BLaER1 (cell line): ENCODE measurements at regions not wholly inside any gene's neighbourhood (a gene's known extent, or its start where the extent isn't known, plus 50 kb on each side); places are given as distances from the start of the nearest gene placed in this dataset.

Experiments used
- H3K27ac ChIP-seq: shearing (Covaris generic); formaldehyde crosslinking; 2 replicates; pipeline ENCODE4 v1.8.1; 2022
- H3K27me3 ChIP-seq: shearing (Covaris generic); formaldehyde crosslinking; 2 replicates; pipeline ENCODE4 v1.8.1; 2022
- H3K36me3 ChIP-seq: shearing (Covaris generic); formaldehyde crosslinking; 2 replicates; pipeline ENCODE4 v1.8.1; 2022
- H3K4me1 ChIP-seq: shearing (Covaris generic); formaldehyde crosslinking; 2 replicates; pipeline ENCODE4 v1.8.1; 2022
- H3K4me2 ChIP-seq: shearing (Covaris generic); formaldehyde crosslinking; 2 replicates; pipeline ENCODE4 v1.8.1; 2022
- H3K4me3 ChIP-seq: shearing (Covaris generic); formaldehyde crosslinking; 2 replicates; pipeline ENCODE4 v1.8.1; 2022
- H3K9ac ChIP-seq: shearing (Covaris generic); formaldehyde crosslinking; 2 replicates; pipeline ENCODE4 v1.8.1; 2022
- H3K9me3 ChIP-seq: shearing (Covaris generic); formaldehyde crosslinking; 2 replicates; pipeline ENCODE4 v1.8.1; 2022
- H4K20me1 ChIP-seq: shearing (Covaris generic); formaldehyde crosslinking; 2 replicates; pipeline ENCODE4 v1.8.1; 2022
- Cebpa-rat ChIP-seq: shearing (Covaris generic); IDR thresholded peaks from 2 replicates; pipeline ENCODE4 v1.8.1; 2022

- H3K27ac ChIP-seq, result no peak overlapping the region
- H3K4me2 ChIP-seq, result no peak overlapping the region
- H3K27me3 ChIP-seq, result no peaks in the 10 kb centered on the region
- no peaks in the 10 kb centered on the region for H3K4me1 ChIP-seq
- H3K9ac ChIP-seq, result no peak overlapping the region
- H3K9me3 ChIP-seq, result peaks cover 43% of the 10 kb centered on the region
- no peak for TF ChIP-seq Cebpa-rat
- no peaks in the 10 kb centered on the region for H3K36me3 ChIP-seq
- no peak overlapping the region for H3K4me3 ChIP-seq
- H4K20me1 ChIP-seq, result no peaks in the 10 kb centered on the region
These were observed 288.9 kb upstream of the RIOK2 start for GRCh38 chr5:97471951-97472350.

- H3K27ac ChIP-seq, result no peak overlapping the region
These were observed 292.8 kb upstream of the RIOK2 start for GRCh38 chr5:97475847-97476246.

GRCh38 chr5:97476852-97477534 is 293.9 kb upstream of the RIOK2 start:
- no peak overlapping the region for H3K9ac ChIP-seq
- no peaks in the 10 kb centered on the region for H3K9me3 ChIP-seq
- no peak overlapping the region for H3K4me3 ChIP-seq
- H3K27ac ChIP-seq, result no peak overlapping the region
- no peaks in the 10 kb centered on the region for H4K20me1 ChIP-seq
- H3K4me1 ChIP-seq, result no peaks in the 10 kb centered on the region
- no peak for TF ChIP-seq Cebpa-rat
- H3K4me2 ChIP-seq, result no peak overlapping the region
- H3K27me3 ChIP-seq, result no peaks in the 10 kb centered on the region
- H3K36me3 ChIP-seq, result no peaks in the 10 kb centered on the region

More at GRCh38 chr5:97475847-97476246, 292.8 kb upstream of the RIOK2 start:
- Histone ChIP-seq H4K20me1 (no peaks in the 10 kb centered on the region), H3K9me3 (peaks cover 10% of the 10 kb centered on the region), H3K4me3 (no peak overlapping the region), H3K27me3 (no peaks in the 10 kb centered on the region), H3K4me2 (no peak overlapping the region), H3K36me3 (no peaks in the 10 kb centered on the region), H3K9ac (no peak overlapping the region), H3K4me1 (no peaks in the 10 kb centered on the region)
- no peak for TF ChIP-seq Cebpa-rat

GRCh38 chr5:97478483-97478882 is 295.4 kb upstream of the RIOK2 start:
- H4K20me1 ChIP-seq, result no peaks in the 10 kb centered on the region
- H3K27me3 ChIP-seq, result no peaks in the 10 kb centered on the region
- no peak overlapping the region for H3K4me3 ChIP-seq
- no peak for TF ChIP-seq Cebpa-rat
- H3K9ac ChIP-seq, result no peak overlapping the region
- no peak overlapping the region for H3K27ac ChIP-seq
- no peak overlapping the region for H3K4me2 ChIP-seq
- H3K4me1 ChIP-seq, result no peaks in the 10 kb centered on the region
- no peaks in the 10 kb centered on the region for H3K36me3 ChIP-seq
- H3K9me3 ChIP-seq, result no peaks in the 10 kb centered on the region

- TF ChIP-seq Cebpa-rat, result no peak
- H4K20me1 ChIP-seq, result no peaks in the 10 kb centered on the region
- no peaks in the 10 kb centered on the region for H3K27me3 ChIP-seq
- no peak overlapping the region for H3K27ac ChIP-seq
- H3K36me3 ChIP-seq, result no peaks in the 10 kb centered on the region
- no peak overlapping the region for H3K9ac ChIP-seq
- no peaks in the 10 kb centered on the region for H3K4me1 ChIP-seq
- no peak overlapping the region for H3K4me3 ChIP-seq
- no peak overlapping the region for H3K4me2 ChIP-seq
- no peaks in the 10 kb centered on the region for H3K9me3 ChIP-seq
These were observed 297.3 kb upstream of the RIOK2 start for GRCh38 chr5:97480313-97480712.

- no peaks in the 10 kb centered on the region for H3K27me3 ChIP-seq
- no peaks in the 10 kb centered on the region for H3K4me1 ChIP-seq
- H3K9me3 ChIP-seq, result no peaks in the 10 kb centered on the region
- H3K9ac ChIP-seq, result no peak overlapping the region
- H3K4me3 ChIP-seq, result no peak overlapping the region
- H3K4me2 ChIP-seq, result no peak overlapping the region
- H3K27ac ChIP-seq, result no peak overlapping the region
- H4K20me1 ChIP-seq, result no peaks in the 10 kb centered on the region
- TF ChIP-seq Cebpa-rat, result no peak
- no peaks in the 10 kb centered on the region for H3K36me3 ChIP-seq
These were observed 305.1 kb upstream of the RIOK2 start for GRCh38 chr5:97488126-97488668.

- Histone ChIP-seq H3K9ac (no peak overlapping the region), H3K36me3 (no peaks in the 10 kb centered on the region), H4K20me1 (no peaks in the 10 kb centered on the region), H3K27me3 (no peaks in the 10 kb centered on the region), H3K4me2 (no peak overlapping the region), H3K9me3 (no peaks in the 10 kb centered on the region), H3K4me1 (no peaks in the 10 kb centered on the region), H3K27ac (no peak overlapping the region), H3K4me3 (no peak overlapping the region)
- TF ChIP-seq Cebpa-rat, result no peak
These were observed 306.2 kb upstream of the RIOK2 start for GRCh38 chr5:97489010-97489840.

GRCh38 chr5:97494465-97494864 is 311.4 kb upstream of the RIOK2 start:
- H3K27me3 ChIP-seq, result no peaks in the 10 kb centered on the region
- H3K27ac ChIP-seq, result no peak overlapping the region
- no peaks in the 10 kb centered on the region; the same call in 1 of the 2 replicates for H3K4me1 ChIP-seq
- H4K20me1 ChIP-seq, result no peaks in the 10 kb centered on the region
- H3K9me3 ChIP-seq, result no peaks in the 10 kb centered on the region
- no peak overlapping the region for H3K4me2 ChIP-seq
- TF ChIP-seq Cebpa-rat, result no peak
- H3K9ac ChIP-seq, result no peak overlapping the region
- no peaks in the 10 kb centered on the region for H3K36me3 ChIP-seq
- no peak overlapping the region for H3K4me3 ChIP-seq

GRCh38 chr5:97495301-97495700 is 312.3 kb upstream of the RIOK2 start:
- Histone ChIP-seq H3K27me3 (no peaks in the 10 kb centered on the region), H3K9me3 (no peaks in the 10 kb centered on the region), H3K36me3 (no peaks in the 10 kb centered on the region), H3K4me1 (no peaks in the 10 kb centered on the region; the same call in 1 of the 2 replicates), H4K20me1 (no peaks in the 10 kb centered on the region), H3K27ac (no peak overlapping the region), H3K4me3 (no peak overlapping the region), H3K9ac (no peak overlapping the region), H3K4me2 (no peak overlapping the region)
- no peak for TF ChIP-seq Cebpa-rat

- Histone ChIP-seq H3K27ac (no peak overlapping the region), H4K20me1 (no peaks in the 10 kb centered on the region), H3K4me2 (no peak overlapping the region), H3K9me3 (no peaks in the 10 kb centered on the region), H3K36me3 (no peaks in the 10 kb centered on the region), H3K4me1 (no peaks in the 10 kb centered on the region; the same call in 1 of the 2 replicates), H3K4me3 (no peak overlapping the region), H3K27me3 (no peaks in the 10 kb centered on the region), H3K9ac (no peak overlapping the region)
- no peak for TF ChIP-seq Cebpa-rat
These were observed 313.0 kb upstream of the RIOK2 start for GRCh38 chr5:97496037-97496436.
